ENCODE measurements at regions not wholly inside any gene's neighbourhood (a gene's known extent, or its start where the extent isn't known, plus 50 kb on each side); places are given as distances from the start of the nearest gene placed in this dataset.

GRCh38 chr16:62974424-62974823 lies 938.2 kb upstream of the CDH8 start:
- TF ChIP-seq POLR2A (IDR thresholded peaks at IDR 0.05) (no peak), CTCF (IDR thresholded peaks at IDR 0.05) (no peak)

Data from stomach (tissue), 4 donors.